ENCODE measurements at regions not wholly inside any gene's neighbourhood (a gene's known extent, or its start where the extent isn't known, plus 50 kb on each side); places are given as distances from the start of the nearest gene placed in this dataset.

DNA sequence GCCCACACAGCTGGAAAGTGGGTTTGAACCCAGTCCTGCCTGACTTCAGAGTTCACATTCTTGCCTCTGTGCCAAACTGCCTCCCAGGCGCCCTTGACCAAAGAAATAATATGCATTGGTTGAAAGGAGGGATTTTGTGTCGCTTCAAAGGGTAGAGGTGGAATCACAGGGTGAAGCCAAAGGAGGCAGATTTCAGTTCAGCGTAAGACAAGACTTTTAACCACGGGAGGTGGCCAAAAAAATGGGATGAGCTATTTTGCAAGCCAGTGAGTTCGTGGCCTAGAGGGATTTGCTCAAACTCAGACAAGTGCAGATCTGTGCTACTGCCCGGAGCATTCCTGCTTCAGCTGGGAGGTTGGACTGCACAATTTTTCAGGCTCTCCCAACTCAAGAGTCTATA lies 57.6 kb upstream of the RANBP3L start:
- TF ChIP-seq, protein P1, sequence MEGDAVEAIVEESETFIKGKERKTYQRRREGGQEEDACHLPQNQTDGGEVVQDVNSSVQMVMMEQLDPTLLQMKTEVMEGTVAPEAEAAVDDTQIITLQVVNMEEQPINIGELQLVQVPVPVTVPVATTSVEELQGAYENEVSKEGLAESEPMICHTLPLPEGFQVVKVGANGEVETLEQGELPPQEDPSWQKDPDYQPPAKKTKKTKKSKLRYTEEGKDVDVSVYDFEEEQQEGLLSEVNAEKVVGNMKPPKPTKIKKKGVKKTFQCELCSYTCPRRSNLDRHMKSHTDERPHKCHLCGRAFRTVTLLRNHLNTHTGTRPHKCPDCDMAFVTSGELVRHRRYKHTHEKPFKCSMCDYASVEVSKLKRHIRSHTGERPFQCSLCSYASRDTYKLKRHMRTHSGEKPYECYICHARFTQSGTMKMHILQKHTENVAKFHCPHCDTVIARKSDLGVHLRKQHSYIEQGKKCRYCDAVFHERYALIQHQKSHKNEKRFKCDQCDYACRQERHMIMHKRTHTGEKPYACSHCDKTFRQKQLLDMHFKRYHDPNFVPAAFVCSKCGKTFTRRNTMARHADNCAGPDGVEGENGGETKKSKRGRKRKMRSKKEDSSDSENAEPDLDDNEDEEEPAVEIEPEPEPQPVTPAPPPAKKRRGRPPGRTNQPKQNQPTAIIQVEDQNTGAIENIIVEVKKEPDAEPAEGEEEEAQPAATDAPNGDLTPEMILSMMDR (IDR thresholded peaks at IDR 0.05), result no peak
- TF ChIP-seq HOXA7 (CRISPR knock-in tag; IDR thresholded peaks at IDR 0.05) (no peak), POLR2A (IDR thresholded peaks at IDR 0.05; ENCODE audit: low read length) (no peak), JUN (IDR thresholded peaks at IDR 0.05) (no peak), KDM5A (IDR thresholded peaks at IDR 0.05) (no peak), CEBPB (IDR thresholded peaks at IDR 0.05) (no peak), CHD2 (IDR thresholded peaks at IDR 0.05; ENCODE audit: low read length, partially characterized antibody) (no peak), MAFK (IDR thresholded peaks at IDR 0.05; ENCODE audit: partially characterized antibody) (no peak), RNF2 (IDR thresholded peaks at IDR 0.05; ENCODE audit: borderline replicate concordance, low read depth) (no peak), RAD21 (conservative IDR thresholded peaks at IDR 0.05 in 1 of 2, IDR thresholded peaks at IDR 0.05 in 1 of 2) (no peak)
- TF ChIP-seq, protein P2, sequence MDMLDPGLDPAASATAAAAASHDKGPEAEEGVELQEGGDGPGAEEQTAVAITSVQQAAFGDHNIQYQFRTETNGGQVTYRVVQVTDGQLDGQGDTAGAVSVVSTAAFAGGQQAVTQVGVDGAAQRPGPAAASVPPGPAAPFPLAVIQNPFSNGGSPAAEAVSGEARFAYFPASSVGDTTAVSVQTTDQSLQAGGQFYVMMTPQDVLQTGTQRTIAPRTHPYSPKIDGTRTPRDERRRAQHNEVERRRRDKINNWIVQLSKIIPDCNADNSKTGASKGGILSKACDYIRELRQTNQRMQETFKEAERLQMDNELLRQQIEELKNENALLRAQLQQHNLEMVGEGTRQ (IDR thresholded peaks at IDR 0.05), result no peak
- TF ChIP-seq, protein P3, sequence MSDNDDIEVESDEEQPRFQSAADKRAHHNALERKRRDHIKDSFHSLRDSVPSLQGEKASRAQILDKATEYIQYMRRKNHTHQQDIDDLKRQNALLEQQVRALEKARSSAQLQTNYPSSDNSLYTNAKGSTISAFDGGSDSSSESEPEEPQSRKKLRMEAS (IDR thresholded peaks at IDR 0.05), result no peak
